ENCODE measurements at regions not wholly inside any gene's neighbourhood (a gene's known extent, or its start where the extent isn't known, plus 50 kb on each side); places are given as distances from the start of the nearest gene placed in this dataset.

DNA sequence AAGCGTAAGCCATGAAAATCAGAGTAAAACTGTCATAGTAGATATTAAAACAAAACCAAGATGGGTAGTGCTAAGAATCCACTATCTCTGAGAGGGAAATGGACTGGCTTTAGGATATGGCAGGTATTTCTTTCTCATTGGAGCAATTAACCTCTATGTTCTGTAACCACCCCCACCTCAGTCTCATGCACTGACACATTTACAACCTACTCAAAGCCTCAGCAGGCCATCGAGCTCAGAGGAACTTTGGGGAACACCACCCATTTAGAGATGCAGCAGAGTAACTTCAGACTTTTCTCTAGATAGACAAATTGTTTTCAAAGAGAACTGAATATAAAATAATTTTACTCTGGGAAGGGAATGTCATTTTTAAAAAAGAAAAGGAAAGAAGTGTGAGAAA, 615.8 kb upstream of the ZFHX3 start:
- no peak for DNase-seq

DNA sequence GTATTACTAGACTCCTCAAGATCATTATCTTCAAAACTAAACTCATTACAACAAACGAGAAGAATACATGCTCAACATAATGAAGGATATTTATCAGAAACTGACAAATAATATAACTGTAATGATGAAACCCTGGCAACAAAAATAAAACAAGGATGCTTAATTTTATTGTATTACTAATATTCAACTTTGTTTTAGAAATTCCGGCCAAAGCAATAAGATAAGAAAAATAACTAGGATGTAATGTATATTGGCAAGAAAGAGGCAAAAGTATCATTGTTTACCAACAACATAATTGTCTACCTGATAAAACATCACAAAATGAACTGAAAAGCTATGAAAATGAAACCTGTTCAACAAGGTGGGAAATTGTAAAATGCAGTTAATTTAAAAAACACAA, 588.3 kb upstream of the ZFHX3 start:
- no peak for DNase-seq

DNA sequence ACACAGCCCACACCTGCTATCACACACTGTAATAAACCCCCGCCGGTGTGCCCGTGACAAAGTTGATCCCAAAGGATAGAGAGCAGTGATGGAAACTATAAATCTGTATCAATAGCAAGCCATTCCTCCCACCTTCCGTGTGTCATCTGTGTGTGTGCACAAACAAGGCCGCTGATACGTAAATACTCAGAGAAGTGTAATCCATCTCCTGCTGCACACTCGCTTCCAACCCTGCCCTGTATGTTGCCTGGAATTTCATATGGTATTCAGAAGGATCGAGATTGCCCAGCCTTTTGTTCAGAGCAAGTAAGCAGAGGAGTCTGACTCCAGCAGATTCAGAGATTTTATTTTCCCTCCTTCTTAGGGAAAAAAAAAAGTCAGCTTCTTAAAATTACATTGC, 581.1 kb upstream of the ZFHX3 start:
- DNase-seq: no peak

DNA sequence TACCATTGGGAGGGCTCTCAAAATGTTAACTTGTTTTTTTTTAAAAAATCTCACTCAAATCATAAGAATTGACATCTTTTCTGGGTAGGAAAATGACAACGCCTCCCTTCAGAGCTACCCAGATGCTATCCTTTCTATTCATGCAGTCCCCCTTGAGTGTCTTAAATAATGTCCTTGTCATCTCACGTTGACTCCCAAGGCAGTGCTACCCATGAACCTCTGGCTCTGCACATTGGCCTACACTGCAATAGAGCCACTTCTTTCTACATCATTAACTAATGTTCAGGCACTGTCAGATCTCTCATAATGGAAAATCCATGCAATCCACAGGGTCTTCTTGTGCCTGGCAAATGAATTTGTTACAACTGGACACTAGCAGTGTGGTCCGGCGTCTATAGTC, 569.8 kb upstream of the ZFHX3 start:
- no peak for DNase-seq

DNA sequence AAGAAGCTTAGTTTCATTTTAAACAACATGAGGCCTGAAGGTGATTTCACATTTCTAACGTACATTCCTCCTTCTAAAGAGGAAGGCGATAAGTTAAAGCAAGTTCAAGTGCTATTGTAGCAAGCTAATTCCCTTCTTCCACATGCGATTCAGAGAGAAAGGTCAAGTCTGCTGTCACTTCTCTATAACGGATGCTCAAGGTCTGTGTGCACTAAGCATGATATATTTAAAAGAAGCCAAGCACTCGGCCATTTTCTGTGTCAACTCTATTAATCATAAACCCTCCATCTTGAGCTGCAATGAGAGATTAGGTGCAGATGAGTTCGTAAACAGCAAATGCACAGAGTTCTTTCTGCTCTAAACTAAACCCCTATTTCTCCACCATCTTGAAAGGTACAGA, 568.8 kb upstream of the ZFHX3 start:
- DNase-seq: no peak

DNA sequence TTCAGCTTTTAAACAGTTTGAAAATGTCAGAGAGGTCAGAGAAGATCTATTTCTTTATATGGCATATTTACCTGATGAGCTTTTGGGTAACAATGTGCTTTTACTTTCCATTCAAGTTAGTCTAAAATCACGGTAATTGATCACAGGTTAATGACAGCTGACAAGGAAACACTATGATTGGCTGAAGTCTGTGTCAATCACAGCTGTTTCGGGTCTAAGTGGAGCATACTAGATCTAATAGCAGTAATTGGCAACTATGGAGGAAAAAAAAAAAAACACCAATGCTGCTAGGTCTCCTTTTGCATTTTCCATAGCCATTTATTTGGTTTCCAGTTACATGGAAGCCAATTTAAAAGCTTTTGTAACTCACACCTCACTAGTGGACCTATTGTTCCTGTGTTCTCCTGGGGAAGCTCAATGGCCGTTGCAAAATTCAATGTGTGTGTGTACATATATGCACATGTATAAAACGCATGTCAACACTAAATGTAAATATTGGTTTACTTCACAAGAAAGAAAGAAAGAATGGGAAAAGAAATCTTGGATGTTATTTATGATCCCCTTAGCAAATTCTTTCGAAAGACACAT, 568.3 kb upstream of the ZFHX3 start:
- DNase-seq: no peak

DNA sequence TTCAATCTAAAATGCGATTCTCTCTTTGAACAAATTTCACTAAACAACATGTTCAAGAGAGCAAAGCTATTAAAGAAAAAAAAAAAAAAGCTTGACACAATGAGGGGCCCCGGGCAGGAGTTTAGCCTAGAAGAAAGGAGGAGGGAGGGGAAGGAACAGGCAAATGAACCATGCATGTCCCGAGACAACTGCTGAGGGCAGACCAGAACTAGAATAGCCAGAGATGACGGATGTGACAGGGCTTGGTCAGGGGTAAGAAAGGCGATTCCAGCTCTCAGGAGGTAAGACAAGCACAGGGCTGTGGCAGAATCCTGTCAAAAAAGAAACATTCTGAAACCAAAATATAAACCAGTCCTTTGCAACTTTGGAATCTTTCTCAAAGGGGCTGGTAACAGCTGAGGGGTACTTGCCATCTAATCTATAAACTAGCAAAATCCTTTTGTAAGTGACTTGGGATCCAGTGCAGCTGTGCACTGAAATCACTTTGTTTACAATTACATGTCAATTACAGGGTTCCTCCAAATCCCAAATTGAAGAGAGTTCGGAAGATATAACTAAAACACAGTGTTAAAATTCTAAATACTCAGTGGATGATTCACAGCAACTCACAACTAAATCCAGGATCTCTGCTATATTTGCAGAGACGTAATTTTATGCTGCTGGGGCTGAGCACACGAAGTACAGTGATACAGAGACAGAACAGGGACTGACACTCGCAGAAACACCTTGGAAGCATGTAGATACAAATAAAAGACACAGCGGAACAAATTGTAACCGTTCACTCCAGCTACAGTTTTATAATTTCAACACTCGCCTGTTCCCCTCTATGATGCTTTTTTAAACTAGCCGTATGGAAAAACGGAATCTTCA, 567.4 kb upstream of the ZFHX3 start:
- DNase-seq: no peak

DNA sequence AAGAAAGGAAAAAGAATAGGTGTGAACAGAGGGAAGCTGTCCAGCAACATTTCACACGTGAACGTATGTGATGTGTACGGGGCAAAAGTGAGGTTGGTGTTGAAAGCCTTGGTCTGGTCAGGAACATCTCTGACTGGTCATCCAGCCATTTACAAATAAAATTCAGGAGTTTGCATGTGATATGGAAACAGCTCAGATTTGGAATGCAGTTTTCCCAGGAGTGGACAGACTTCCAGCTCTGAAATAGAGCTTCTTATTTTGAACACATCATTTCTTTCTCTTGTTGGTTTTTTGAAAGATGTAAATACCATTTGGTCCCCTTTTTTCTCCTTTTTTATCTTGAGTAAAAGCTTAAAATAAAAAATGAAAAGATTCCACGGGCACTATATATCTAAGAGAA, 566.2 kb upstream of the ZFHX3 start:
- DNase-seq: no peak

DNA sequence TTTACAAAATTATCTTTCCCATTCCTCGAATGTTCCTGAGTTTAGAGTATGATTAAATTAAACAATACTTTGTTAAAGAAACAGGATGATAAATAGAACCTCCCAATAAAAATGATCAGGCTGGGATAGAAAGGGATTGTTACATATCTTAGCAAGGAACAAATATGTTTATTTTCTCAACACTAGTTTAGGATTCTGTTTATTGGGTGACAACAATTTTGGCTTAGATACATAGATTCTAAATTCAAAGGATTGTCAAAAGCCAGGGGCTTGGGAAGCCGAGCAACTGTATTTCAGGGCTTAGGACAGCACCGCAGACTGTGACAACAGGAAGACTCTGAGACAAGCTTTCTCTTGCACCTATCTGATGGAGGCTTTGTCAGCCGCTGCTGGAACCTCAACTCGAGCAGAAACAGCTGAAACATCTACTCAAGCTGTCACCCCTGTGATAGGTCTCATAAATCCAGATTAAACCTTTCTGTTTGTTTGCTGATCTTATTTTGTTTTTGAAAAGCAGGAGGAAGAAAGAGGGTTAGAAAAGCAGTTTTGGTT, 562.8 kb upstream of the ZFHX3 start:
- DNase-seq: no peak

DNA sequence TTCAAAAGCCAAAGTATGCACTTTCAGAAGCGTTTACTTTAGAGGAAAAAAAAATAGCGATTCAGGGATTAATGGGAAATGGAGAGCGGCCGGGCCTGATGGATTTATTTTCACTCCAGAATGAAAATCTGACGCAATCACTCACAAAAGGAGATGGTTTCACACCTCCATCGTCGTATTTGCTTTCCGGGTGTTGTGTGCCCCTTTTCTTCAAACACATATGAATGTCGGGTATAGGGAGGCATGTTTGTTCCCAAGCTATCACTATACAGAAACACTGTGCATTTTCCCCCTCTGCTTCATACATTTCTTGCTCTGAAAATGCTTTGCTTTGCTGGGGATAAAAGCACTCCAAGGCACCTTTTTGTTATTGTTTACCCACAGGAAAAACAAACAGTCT, 562.2 kb upstream of the ZFHX3 start:
- no peak for DNase-seq

DNA sequence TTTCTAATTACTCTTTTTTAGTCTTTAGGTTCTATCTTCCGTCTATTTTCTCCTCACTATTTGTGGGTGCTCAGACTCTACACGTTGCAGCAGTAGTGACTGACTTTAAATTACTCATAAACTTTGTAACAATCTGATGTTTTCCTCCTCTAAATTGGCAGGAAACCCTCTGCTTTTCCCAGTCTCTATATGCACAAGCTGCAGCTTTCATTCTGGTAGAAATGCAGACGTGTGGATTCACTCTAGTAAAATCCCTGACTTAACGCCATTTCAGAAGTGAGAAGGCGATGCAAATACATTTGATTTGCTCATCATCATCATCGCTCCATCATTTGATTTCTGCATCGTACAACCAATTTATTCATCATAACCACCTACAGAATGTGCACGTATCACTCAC, 561.0 kb upstream of the ZFHX3 start:
- no peak for DNase-seq

DNA sequence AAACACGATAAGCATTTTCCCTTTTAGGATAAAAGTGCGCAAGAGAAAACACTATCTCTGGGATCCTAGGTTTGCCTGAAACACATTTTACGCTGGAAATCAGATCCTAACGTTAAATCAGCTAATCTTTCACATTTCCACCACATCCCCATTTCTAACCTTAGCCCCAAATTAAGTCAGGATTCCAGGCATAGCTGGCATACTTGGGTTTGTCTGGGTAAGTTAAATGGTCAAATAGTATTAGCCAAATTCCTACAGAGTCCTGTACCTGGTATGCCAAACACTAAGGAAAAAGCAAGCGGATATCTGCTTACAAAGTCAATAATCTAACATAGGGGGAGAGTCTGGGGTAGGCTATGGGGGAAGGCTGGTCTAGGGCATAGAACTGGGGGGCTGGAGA, 557.4 kb upstream of the ZFHX3 start:
- DNase-seq: no peak

DNA sequence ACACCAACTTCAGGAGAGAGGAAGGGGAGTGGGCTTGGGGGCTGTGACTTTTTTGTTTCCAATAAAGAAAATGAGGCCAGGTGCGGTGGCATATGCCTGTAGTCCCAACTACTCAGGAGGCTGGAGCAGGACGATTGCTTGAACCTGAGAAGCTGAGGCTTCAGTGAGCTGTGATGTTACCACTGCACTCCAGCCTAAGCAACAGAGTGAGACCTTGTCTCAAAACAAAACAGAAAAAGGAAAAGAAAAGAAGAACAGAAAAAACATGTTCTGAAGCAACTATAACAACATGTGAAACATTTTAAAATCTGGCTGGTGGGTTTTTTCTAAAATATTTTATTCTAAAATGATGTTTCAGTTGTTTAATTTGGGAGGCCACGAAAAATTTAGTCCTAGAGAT, 554.0 kb upstream of the ZFHX3 start:
- DNase-seq: no peak

DNA sequence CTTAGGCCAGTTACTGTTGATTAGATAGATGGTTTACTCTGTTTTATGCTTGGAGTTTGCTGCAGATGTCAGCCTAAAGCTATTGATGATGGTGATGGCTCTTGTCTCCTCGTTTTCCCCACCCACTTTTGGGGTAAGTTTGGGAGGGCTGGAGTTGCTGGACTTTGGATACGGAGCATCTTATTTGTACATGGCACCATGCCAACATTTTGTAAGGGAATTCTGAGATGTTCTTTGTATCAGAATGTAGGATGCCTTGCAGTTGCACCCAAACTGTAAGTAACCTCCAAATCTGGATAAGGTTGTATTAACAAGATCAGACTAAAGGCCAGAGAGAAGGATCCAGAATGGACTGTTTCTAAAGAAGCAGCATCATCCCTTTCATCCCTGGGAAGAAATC, 551.9 kb upstream of the ZFHX3 start:
- no peak for DNase-seq

DNA sequence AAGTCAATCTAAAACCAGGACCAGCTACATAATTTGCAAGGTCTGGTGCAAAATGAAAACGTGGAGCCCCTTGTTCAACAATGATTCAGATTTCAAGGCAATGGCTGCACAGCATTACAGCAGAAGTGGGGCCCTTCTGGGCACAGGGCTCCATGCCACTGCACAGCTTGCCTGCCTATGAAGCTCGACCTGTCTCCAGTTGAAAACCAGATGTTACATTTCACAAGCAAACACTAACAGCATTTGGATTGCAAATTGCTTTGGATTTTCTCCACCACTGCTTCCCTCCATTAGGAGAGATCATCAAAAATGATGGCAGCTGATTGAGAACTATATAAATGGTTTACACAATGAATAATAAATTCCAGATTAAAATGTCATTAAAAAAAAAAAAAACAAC, 551.4 kb upstream of the ZFHX3 start:
- DNase-seq: no peak

DNA sequence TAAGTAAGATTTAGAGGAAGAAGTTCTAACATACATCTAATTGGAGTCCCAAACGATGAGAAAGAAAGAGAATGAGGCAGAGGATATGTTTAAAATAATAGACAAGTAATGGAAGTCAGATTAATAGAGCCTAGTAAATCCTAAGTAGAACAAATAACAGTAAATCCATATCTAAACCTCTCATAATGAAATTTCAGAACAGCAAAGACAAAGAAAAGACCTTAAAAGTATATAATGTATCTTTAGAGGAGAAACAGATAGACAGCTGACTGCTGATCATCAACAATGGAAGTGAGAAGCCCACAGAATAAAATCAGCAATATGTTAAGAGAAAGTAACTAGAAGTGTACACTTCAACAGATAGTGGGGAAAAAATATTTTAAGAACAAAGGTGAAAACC, 536.2 kb upstream of the ZFHX3 start:
- DNase-seq: no peak

DNA sequence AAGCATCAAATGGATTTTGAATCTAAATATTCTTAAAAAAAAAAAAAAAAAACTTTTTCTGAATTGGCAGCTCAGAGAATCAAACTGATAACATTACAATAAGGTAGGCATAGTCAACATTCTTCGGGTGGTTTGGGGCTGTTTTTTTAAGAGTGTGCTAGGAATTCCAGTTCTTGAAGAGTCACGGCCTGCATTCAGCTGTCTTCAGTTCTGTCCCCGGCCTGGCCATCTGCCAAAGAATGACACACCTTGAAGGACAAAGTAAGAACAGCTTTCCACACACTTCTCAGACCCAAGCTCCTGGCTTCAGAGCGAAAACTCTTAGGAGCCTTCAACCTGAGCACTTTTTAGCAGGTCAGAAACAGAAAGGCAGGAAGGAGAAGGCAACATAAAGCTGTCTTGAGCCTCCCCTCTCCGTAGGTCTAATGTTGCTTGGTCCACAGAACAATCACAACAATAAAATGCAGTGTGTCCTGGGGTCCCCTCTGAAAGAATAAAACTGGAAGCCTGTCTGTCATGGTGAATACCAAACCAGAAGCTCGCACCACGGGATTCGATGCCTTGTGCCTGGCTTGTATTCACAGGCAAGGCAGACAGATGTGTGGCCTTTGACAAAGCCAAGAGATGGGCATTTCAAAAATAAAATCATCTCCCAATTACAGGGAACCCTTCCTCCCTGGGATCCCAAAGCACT, 524.4 kb upstream of the ZFHX3 start:
- DNase-seq: no peak

DNA sequence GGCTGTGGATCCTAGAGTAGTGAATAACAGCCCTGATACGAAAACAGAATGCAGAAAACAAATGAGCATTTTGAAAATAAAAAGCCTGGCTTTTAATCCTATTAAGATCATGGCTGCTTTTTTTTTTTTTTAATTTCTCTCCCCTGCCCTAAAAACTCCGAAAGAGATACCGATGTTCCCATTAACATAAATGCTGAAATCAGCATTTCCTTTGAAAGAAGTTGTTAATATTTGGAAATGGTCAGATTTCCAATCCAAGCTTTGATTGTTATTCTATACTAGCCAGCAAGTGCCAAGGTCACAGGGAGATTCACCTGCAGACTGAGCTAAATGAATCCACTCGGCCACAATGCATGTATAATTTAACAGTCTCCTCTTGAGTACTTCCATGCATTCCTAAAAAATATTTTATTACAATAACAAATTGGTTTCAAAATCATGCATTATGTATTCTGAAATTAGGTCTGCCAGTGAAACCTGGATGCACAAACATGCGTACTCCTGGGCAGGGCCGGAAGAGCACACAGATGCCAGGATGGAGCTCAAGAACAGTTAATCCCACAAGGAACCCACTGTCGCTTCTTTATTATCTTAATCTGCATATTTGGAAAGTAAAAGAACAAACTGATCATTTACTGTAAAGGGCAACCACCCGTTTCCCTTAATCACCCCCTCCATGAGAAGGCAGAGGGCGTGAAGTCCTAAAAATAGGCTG, 521.5 kb upstream of the ZFHX3 start:
- no peak for DNase-seq

DNA sequence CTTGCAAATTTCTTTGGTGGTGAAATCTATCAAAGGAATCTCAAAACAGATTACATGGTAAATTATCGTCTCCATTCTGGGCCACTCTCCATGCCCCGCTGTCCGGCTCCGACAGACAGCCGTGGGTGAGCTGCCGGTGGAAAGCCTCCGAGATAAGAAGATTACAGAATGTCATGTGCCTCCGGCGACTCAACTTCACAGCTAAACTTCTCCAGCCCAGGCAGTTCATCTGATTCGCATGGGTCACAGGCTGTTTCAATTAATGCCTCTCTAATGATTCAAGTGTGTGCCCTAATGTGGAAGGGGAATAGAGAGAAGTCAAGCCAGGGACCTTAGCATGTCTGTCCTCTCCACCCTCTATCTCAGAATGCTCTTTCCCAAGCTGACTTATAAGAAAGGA, 520.8 kb upstream of the ZFHX3 start:
- DNase-seq: no peak

DNA sequence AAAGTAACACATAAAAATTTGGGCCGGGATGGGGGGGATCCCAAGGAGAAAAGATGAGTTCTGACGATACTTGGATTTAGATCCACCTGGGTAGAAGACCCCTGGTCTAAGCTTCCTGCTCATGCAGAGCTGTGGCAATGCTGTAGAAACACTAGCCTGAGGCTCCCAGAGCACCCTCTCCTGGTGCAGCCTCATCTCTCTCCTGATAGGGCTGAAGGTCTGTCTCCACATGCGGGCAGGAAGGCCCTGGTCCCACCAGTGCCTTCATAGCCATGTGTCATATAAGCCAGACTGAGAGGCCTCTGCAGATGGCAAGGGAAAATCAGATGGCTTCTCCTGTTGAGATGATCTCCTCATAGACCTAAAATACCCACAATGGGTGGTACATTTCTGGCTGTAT, 518.0 kb upstream of the ZFHX3 start:
- DNase-seq: no peak

DNA sequence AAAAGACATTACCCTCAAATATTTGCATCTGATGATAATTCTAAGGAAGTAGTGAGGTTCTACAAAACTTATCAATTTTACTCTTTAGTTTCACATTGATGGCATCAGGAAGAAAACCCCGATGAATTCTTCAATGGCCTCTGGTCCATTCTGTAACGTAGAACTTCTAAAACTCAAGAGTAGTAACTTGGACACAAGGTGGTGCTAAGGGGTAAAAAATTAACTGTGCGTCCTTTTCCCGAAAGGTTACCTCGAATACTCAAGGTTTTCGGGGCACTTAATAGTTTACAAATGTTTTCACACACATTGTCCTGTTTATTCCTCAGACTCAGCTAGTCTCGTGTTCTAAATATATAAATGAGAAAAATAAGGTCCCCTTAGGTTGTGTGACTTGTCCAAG, 517.3 kb upstream of the ZFHX3 start:
- no peak for DNase-seq

DNA sequence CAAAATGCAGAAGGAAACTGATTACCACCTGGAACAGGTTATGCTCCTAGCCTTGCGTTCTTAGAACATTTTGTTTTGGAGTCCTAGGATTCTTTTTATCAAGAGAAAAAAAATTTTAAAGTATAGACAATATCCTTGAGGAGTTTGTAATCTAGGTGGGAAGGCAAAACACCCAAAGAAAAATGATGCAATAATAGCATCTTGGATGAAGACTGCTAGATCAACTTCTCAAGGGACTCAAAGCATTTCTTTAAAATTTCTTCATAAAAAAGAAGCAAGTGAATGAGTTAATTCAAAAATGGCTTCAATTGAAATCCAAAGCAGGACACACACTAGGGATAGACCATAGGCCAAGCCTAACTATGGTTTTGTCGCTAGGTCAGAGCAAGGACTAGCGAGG, 515.8 kb upstream of the ZFHX3 start:
- DNase-seq: no peak

DNA sequence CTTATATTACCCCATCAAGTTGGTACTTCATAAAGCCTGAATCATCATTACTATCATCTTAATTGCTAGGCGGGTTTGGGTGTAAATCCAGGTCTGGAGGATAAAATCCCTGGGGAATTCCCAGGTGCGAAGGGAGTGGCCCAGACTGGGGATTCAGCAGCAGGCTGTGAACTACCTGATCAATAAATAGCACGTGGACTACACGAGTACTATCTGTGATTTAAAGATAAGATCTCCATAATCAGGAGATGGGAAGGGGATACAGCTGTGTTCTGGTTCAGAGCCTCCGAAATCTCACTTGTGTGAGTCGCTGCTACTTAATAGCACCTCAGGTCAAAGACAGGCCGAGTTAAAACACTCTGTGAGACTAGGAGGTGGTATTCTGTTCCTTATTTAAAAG, 512.6 kb upstream of the ZFHX3 start:
- no peak for DNase-seq
